ENCODE measurements at regions not wholly inside any gene's neighbourhood (a gene's known extent, or its start where the extent isn't known, plus 50 kb on each side); places are given as distances from the start of the nearest gene placed in this dataset.

- TF ChIP-seq TCF4 (CRISPR knock-in tag; IDR thresholded peaks at IDR 0.05; ENCODE audit: borderline replicate concordance): no peak
- no peak for TF ChIP-seq ZNF565 (CRISPR knock-in tag; conservative IDR thresholded peaks at IDR 0.05; ENCODE audit: low read depth)
- no peak for TF ChIP-seq ZFP30 (CRISPR knock-in tag; IDR thresholded peaks at IDR 0.05)
- no peak for TF ChIP-seq CREB5 (CRISPR knock-in tag; IDR thresholded peaks at IDR 0.05; ENCODE audit: low read depth)
- no peak for TF ChIP-seq ESRRG (CRISPR knock-in tag; IDR thresholded peaks at IDR 0.05)
- TF ChIP-seq BACH2 (CRISPR knock-in tag; IDR thresholded peaks at IDR 0.05; ENCODE audit: borderline replicate concordance): no peak
- TF ChIP-seq GLIS3 (CRISPR knock-in tag; IDR thresholded peaks at IDR 0.05): no peak
- TF ChIP-seq CSRNP3 (CRISPR knock-in tag; IDR thresholded peaks at IDR 0.05): no peak
- no peak for TF ChIP-seq PATZ1 (CRISPR knock-in tag; IDR thresholded peaks at IDR 0.05; ENCODE audit: borderline replicate concordance)
- no peak for TF ChIP-seq TOX (CRISPR knock-in tag; IDR thresholded peaks at IDR 0.05; ENCODE audit: borderline replicate concordance)
- no peak for TF ChIP-seq CSDC2 (CRISPR knock-in tag; IDR thresholded peaks at IDR 0.05)
- no peak for TF ChIP-seq ZNF70 (CRISPR knock-in tag; IDR thresholded peaks at IDR 0.05)
These were observed 123.9 kb upstream of the COL1A2 start for GRCh38 chr7:94270772-94271171.

All from SK-N-SH treated with all-trans-retinoic acid at 6 μM for 48 hours (cell line).